ENCODE measurements at regions not wholly inside any gene's neighbourhood (a gene's known extent, or its start where the extent isn't known, plus 50 kb on each side); places are given as distances from the start of the nearest gene placed in this dataset.

GRCh38 chr12:118589162-118589561 is 212.8 kb downstream of the SUDS3 start:
- Histone ChIP-seq H3K9ac (ENCODE audit: low read depth in 1 of 3, low read length in 3 of 3) (no peak overlapping the region), H3K36me3 (ENCODE audit: control insufficient read depth in 3 of 3, insufficient read depth in 3 of 3, low read length in 3 of 3) (no peaks in the 10 kb centered on the region), H3K4me1 (ENCODE audit: control insufficient read depth in 3 of 3, insufficient read depth in 3 of 3, low read length in 3 of 3) (no peaks in the 10 kb centered on the region), H3K4me3 (ENCODE audit: low read length in 3 of 3) (no peak overlapping the region), H3K27me3 (ENCODE audit: control insufficient read depth in 3 of 3, insufficient read depth in 3 of 3, low read length in 3 of 3) (no peaks in the 10 kb centered on the region), H3K27ac (ENCODE audit: low read depth, low read length) (no peak overlapping the region), H3K9me3 (ENCODE audit: control insufficient read depth in 3 of 3, low read length in 3 of 3) (peaks cover 0 to 7% (median 1%) of the 10 kb centered on the region in 3 donors)

- peaks cover 0 to 7% (median 1%) of the 10 kb centered on the region in 3 donors for H3K9me3 ChIP-seq (ENCODE audit: control insufficient read depth in 3 of 3, low read length in 3 of 3)
- H3K9ac ChIP-seq (ENCODE audit: low read depth in 1 of 3, low read length in 3 of 3) = no peak overlapping the region
- no peak overlapping the region for H3K27ac ChIP-seq (ENCODE audit: low read depth, low read length)
- no peaks in the 10 kb centered on the region for H3K4me1 ChIP-seq (ENCODE audit: control insufficient read depth in 3 of 3, insufficient read depth in 3 of 3, low read length in 3 of 3)
- H3K36me3 ChIP-seq (ENCODE audit: control insufficient read depth in 3 of 3, insufficient read depth in 3 of 3, low read length in 3 of 3) = no peaks in the 10 kb centered on the region
- no peak overlapping the region for H3K4me3 ChIP-seq (ENCODE audit: low read length in 3 of 3)
- no peaks in the 10 kb centered on the region for H3K27me3 ChIP-seq (ENCODE audit: control insufficient read depth in 3 of 3, insufficient read depth in 3 of 3, low read length in 3 of 3)
Observed at GRCh38 chr12:118590406-118591150, 214.2 kb downstream of the SUDS3 start.

GRCh38 chr12:118603610-118604361 is 227.4 kb downstream of the SUDS3 start:
- H3K9ac ChIP-seq (ENCODE audit: low read depth in 1 of 3, low read length in 3 of 3) = no peak overlapping the region
- H3K4me1 ChIP-seq (ENCODE audit: control insufficient read depth in 3 of 3, insufficient read depth in 3 of 3, low read length in 3 of 3) = no peaks in the 10 kb centered on the region
- no peak overlapping the region for H3K27ac ChIP-seq (ENCODE audit: low read depth, low read length)
- H3K9me3 ChIP-seq (ENCODE audit: control insufficient read depth in 3 of 3, low read length in 3 of 3) = no peaks in the 10 kb centered on the region
- no peaks in the 10 kb centered on the region for H3K36me3 ChIP-seq (ENCODE audit: control insufficient read depth in 3 of 3, insufficient read depth in 3 of 3, low read length in 3 of 3)
- H3K27me3 ChIP-seq (ENCODE audit: control insufficient read depth in 3 of 3, insufficient read depth in 3 of 3, low read length in 3 of 3) = no peaks in the 10 kb centered on the region
- no peak overlapping the region for H3K4me3 ChIP-seq (ENCODE audit: low read length in 3 of 3)

GRCh38 chr12:118606690-118607089 is 230.3 kb downstream of the SUDS3 start:
- H3K9me3 ChIP-seq (ENCODE audit: control insufficient read depth in 3 of 3, low read length in 3 of 3) = no peaks in the 10 kb centered on the region
- H3K9ac ChIP-seq (ENCODE audit: low read depth in 1 of 3, low read length in 3 of 3) = no peak overlapping the region
- no peaks in the 10 kb centered on the region for H3K4me1 ChIP-seq (ENCODE audit: control insufficient read depth in 3 of 3, insufficient read depth in 3 of 3, low read length in 3 of 3)
- H3K27ac ChIP-seq (ENCODE audit: low read depth, low read length) = no peak overlapping the region
- no peaks in the 10 kb centered on the region for H3K36me3 ChIP-seq (ENCODE audit: control insufficient read depth in 3 of 3, insufficient read depth in 3 of 3, low read length in 3 of 3)
- no peaks in the 10 kb centered on the region for H3K27me3 ChIP-seq (ENCODE audit: control insufficient read depth in 3 of 3, insufficient read depth in 3 of 3, low read length in 3 of 3)
- H3K4me3 ChIP-seq (ENCODE audit: low read length in 3 of 3) = no peak overlapping the region

GRCh38 chr12:118607831-118608230 is 231.5 kb downstream of the SUDS3 start:
- no peaks in the 10 kb centered on the region for H3K36me3 ChIP-seq (ENCODE audit: control insufficient read depth in 3 of 3, insufficient read depth in 3 of 3, low read length in 3 of 3)
- peaks cover 0 to under 1% (median 0%) of the 10 kb centered on the region in 3 donors for H3K9me3 ChIP-seq (ENCODE audit: control insufficient read depth in 3 of 3, low read length in 3 of 3)
- H3K27ac ChIP-seq (ENCODE audit: low read depth, low read length) = no peak overlapping the region
- no peak overlapping the region for H3K9ac ChIP-seq (ENCODE audit: low read depth in 1 of 3, low read length in 3 of 3)
- H3K4me3 ChIP-seq (ENCODE audit: low read length in 3 of 3) = no peak overlapping the region
- no peaks in the 10 kb centered on the region for H3K4me1 ChIP-seq (ENCODE audit: control insufficient read depth in 3 of 3, insufficient read depth in 3 of 3, low read length in 3 of 3)
- no peaks in the 10 kb centered on the region for H3K27me3 ChIP-seq (ENCODE audit: control insufficient read depth in 3 of 3, insufficient read depth in 3 of 3, low read length in 3 of 3)

GRCh38 chr12:118608770-118609344 is 232.5 kb downstream of the SUDS3 start:
- Histone ChIP-seq H3K4me1 (ENCODE audit: control insufficient read depth in 3 of 3, insufficient read depth in 3 of 3, low read length in 3 of 3) (no peaks in the 10 kb centered on the region), H3K27ac (ENCODE audit: low read depth, low read length) (no peak overlapping the region), H3K27me3 (ENCODE audit: control insufficient read depth in 3 of 3, insufficient read depth in 3 of 3, low read length in 3 of 3) (no peaks in the 10 kb centered on the region), H3K36me3 (ENCODE audit: control insufficient read depth in 3 of 3, insufficient read depth in 3 of 3, low read length in 3 of 3) (no peaks in the 10 kb centered on the region), H3K4me3 (ENCODE audit: low read length in 3 of 3) (no peak overlapping the region), H3K9ac (ENCODE audit: low read depth in 1 of 3, low read length in 3 of 3) (no peak overlapping the region), H3K9me3 (ENCODE audit: control insufficient read depth in 3 of 3, low read length in 3 of 3) (peaks cover 0 to 2% (median 0%) of the 10 kb centered on the region in 3 donors)

- no peaks in the 10 kb centered on the region for H3K36me3 ChIP-seq (ENCODE audit: control insufficient read depth in 3 of 3, insufficient read depth in 3 of 3, low read length in 3 of 3)
- no peak overlapping the region for H3K9ac ChIP-seq (ENCODE audit: low read depth in 1 of 3, low read length in 3 of 3)
- no peak overlapping the region for H3K4me3 ChIP-seq (ENCODE audit: low read length in 3 of 3)
- H3K9me3 ChIP-seq (ENCODE audit: control insufficient read depth in 3 of 3, low read length in 3 of 3) = peaks cover 0 to 2% (median 0%) of the 10 kb centered on the region in 3 donors
- H3K27ac ChIP-seq (ENCODE audit: low read depth, low read length) = no peak overlapping the region
- no peaks in the 10 kb centered on the region for H3K4me1 ChIP-seq (ENCODE audit: control insufficient read depth in 3 of 3, insufficient read depth in 3 of 3, low read length in 3 of 3)
- H3K27me3 ChIP-seq (ENCODE audit: control insufficient read depth in 3 of 3, insufficient read depth in 3 of 3, low read length in 3 of 3) = no peaks in the 10 kb centered on the region
Observed at GRCh38 chr12:118611295-118611694, 234.9 kb downstream of the SUDS3 start.

- H3K4me3 ChIP-seq (ENCODE audit: low read length in 3 of 3) = no peak overlapping the region
- peaks cover 0 to 2% (median 0%) of the 10 kb centered on the region in 3 donors for H3K9me3 ChIP-seq (ENCODE audit: control insufficient read depth in 3 of 3, low read length in 3 of 3)
- H3K36me3 ChIP-seq (ENCODE audit: control insufficient read depth in 3 of 3, insufficient read depth in 3 of 3, low read length in 3 of 3) = no peaks in the 10 kb centered on the region
- no peak overlapping the region for H3K27ac ChIP-seq (ENCODE audit: low read depth, low read length)
- H3K27me3 ChIP-seq (ENCODE audit: control insufficient read depth in 3 of 3, insufficient read depth in 3 of 3, low read length in 3 of 3) = no peaks in the 10 kb centered on the region
- H3K9ac ChIP-seq (ENCODE audit: low read depth in 1 of 3, low read length in 3 of 3) = no peak overlapping the region
- no peaks in the 10 kb centered on the region for H3K4me1 ChIP-seq (ENCODE audit: control insufficient read depth in 3 of 3, insufficient read depth in 3 of 3, low read length in 3 of 3)
Observed at GRCh38 chr12:118611770-118612169, 235.4 kb downstream of the SUDS3 start.

- Histone ChIP-seq H3K36me3 (ENCODE audit: control insufficient read depth in 3 of 3, insufficient read depth in 3 of 3, low read length in 3 of 3) (no peaks in the 10 kb centered on the region), H3K9me3 (ENCODE audit: control insufficient read depth in 3 of 3, low read length in 3 of 3) (peaks cover 0 to 2% (median 0%) of the 10 kb centered on the region in 3 donors), H3K27ac (ENCODE audit: low read depth, low read length) (no peak overlapping the region)
Observed at GRCh38 chr12:118617611-118618450, 241.5 kb downstream of the SUDS3 start.

More at GRCh38 chr12:118617611-118618450, 241.5 kb downstream of the SUDS3 start:
- H3K9ac ChIP-seq (ENCODE audit: low read depth in 1 of 3, low read length in 3 of 3) = no peak overlapping the region
- H3K27me3 ChIP-seq (ENCODE audit: control insufficient read depth in 3 of 3, insufficient read depth in 3 of 3, low read length in 3 of 3) = no peaks in the 10 kb centered on the region
- no peak overlapping the region for H3K4me3 ChIP-seq (ENCODE audit: low read length in 3 of 3)
- no peaks in the 10 kb centered on the region for H3K4me1 ChIP-seq (ENCODE audit: control insufficient read depth in 3 of 3, insufficient read depth in 3 of 3, low read length in 3 of 3)
